Hematopoietic multipotent progenitor cell treated with erythropoietin and hydrocortisone succinate and interleukin-3 and kit ligand, for 8 days (in vitro differentiated cells): ENCODE measurements at regions not wholly inside any gene's neighbourhood (a gene's known extent, or its start where the extent isn't known, plus 50 kb on each side); places are given as distances from the start of the nearest gene placed in this dataset.
"Not testable (repeated sequence)": the region's sequence is repeated elsewhere in the genome, so short reads cannot be mapped to it uniquely, and the experiment has no call there.

Experiments
- DNase-seq: peaks from one replicate; pipeline ENCODE4 v3.0.0-alpha.2; 2015

DNA sequence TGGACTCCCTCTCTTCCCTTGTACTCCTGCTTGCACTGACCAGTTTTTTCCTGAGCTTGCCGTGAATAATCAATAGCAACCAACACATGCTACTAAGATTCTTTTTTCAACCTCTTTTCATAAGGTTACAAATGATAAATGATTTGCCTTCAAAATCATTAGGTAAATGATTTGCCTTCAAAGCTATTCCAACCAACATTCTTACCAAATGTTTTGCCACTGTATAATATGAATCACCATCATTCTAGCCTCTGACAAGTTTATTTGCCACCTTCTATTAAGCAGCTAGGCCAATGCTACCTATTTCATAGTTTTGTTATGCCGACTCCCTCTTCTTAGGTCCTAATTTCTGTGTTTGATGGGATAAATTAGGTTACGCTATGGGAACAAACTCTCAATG lies 385.1 kb downstream of the DTWD2 start:
- DNase-seq = no peak

DNA sequence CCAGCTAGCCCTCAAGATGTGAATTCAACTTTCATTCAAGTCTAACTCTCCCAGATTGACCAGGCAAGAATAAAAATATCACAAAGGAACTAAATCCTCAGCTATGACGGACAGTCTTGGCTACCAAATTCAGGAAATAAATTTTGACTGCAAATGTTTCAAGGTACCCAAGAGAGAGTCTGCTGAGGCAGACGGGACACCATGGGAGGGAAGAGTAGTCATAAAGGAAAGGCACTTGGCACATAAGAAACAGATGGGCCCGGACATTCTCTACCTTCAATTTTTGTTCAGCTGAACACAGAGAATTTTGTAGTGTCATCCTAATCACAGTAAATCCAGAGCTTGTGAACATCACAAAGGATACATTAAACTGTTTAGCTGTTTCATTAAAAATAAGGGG lies 390.0 kb downstream of the DTWD2 start:
- no peak for DNase-seq

DNA sequence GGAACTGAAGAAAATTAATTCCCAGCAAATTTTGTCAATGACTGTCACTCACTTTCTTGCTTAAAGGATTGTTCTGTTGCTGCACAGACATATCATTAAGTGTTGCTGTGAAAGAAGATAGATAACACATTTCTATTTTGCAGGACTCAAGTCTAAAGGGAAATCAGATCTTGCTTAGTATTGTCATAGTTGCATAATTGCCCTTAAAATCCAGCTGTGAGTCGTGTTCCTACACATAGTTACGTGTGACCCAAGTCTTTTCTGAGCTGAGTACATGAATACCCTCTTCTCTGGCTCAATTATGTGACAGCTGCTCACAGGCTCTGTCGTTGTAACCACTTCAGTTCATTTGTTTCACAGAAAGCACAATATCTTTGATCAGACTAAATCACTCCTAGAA lies 390.8 kb downstream of the DTWD2 start:
- no peak for DNase-seq

DNA sequence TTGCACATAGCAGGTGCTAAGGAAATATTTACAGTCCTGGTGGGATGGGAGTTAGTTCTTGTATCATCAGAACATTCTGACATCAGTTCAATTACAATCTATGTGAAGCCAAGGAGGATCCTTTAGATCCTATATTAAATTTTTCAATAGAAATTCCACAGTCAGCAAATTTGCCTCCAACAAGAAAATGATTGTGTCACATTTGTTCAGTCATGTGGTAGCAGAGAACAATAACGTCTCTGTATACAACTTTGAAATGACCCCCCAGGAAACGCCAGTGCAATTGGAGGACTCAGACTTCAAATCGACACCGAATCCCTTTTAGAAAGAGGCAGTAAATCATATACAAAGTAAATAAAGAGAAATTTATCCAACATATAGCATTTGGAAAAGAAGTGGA lies 392.1 kb downstream of the DTWD2 start:
- DNase-seq = no peak

DNA sequence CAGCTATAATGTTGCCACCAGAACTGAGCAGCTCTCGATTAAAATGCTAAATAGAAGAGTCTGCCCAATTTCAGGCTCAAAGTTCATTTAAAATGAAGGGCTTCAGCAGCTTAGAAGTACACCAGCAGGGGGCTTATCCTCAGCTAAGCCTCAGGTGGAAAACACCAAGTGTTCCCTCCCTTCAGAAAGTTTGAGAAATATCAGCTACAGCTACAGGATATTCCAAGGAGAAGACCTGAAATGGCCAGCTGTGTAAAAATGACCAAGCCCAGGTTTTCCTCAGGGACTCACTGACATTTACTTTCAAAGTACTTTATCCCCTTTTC lies 395.4 kb downstream of the DTWD2 start:
- no peak for DNase-seq

DNA sequence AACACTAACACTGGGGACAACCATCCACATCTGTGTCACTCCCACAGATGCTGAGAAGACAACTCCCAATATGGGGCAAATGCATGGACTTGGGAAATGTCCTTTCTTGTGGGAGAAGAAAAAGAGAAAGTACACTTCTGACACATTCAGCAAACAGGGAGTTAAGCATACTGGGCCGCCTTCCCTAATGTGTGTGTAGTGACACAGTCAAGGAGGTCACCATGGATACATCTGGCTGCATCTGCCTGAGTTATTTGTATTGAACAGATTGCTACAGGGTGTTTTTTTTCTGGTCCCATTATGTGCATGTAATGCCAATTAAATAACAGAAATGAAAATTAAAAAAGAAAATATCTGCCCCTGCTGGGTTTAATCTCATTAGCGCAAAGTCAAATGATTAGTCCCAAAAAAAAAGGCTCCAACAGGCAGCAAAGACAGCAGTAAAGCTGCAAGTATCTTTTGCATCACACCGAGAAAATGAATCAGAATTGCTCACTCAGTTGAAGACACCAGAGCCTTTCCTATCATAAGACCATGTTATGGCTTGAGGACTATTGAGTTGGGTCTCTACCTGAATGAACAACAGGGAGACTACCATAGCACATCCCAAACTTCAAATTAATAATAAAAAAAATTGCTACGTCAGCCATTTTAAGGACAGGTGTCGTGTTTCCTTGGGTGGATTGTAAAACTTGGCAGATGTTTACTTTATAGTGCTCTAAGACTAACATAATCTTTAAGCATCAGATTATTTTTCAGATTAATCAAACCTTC lies 395.9 kb downstream of the DTWD2 start:
- DNase-seq = no peak

DNA sequence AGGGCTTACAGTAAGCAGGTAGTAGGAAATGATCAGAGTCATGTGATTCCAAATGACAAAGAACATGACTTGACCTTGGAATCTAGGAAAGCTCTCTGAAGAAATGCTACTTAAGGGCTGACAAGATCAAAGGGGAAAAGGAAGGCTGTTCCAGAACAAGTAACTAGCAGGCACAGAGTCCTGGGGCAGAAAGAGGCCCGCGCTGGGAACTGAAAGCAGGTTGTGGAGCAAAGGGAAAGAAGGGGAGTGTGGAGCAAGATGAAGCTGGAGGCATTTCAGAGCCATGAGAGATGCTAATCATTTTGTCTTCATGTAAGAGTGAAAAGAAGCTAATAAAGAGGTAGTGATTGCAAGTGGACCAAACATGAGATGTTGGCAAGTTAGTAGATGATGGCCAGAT lies 397.5 kb downstream of the DTWD2 start:
- DNase-seq = no peak

DNA sequence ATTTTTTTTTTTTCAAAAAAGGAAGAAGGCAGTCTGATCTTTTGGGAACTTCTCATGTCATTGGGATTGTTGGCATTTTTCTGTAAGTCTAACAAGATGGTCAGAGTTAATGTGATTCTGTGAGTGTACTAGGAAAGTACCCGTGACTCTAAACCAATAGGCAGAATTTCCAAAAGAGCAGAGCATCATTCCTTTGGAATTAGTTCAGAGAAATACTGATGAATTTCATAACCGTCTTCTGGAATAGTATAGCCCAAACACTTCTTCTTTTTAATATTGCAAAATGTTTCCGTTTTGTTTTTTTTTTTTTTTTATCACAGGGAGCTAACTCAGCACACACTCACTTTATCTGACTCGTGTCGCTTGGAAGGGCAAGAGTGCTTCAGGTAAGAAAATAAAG lies 407.4 kb downstream of the DTWD2 start:
- DNase-seq = no peak

DNA sequence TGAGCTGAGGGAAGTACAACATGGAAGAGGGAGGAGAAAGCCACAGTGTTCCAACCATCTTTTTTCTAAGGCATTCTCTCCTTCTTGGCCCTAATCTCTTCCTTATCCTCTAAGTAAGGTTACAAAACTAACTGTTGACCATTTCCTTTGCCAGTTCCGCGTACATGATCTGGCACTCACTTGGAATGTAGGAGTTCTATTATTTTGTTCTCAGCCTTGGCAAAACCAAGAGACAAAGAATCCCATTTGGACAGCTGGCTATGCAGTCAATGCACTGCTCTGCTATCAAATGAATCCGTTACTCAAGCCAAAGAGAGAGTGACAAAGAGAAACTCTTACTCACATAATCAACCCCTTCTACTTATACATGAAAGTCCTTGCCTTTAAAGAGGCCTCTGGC lies 410.3 kb downstream of the DTWD2 start:
- no peak for DNase-seq

DNA sequence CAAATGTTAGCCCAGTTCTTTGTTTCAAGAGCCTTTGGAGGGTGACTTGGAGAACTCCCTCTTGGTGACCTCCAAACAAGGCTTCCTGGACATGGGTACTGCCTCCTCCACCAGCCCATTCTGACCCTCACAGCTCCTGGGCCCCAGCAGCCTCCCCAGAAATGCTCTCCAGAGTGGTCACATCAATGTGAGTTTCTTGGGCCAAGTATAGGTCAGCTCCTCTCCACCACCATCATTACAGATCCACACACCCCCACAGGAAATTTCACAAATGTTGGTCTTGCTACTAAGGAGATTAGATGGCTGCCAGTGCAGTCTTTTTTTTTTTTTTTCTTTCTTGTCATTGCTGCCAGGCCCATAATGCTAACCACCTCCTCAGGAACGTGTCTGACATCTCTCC lies 410.7 kb downstream of the DTWD2 start:
- DNase-seq = no peak

DNA sequence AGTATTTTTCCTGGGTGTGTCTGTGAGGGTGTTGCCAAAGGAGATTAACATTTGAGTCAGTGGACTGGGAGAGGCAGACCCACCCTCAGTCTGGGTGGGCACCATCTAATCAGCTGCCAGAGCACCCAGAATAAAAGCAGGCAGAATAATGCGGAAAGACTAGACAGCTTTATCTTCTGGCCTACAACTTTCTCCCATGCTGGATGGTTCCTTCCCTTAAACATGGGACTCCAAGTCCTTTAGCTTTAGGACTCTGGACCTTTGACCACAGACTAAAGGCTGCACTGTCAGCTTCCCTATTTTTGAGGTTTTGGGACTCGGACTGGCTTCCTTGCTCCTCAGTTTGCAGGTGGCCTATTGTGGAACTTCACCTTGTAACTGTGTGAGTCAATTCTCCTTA lies 418.1 kb downstream of the DTWD2 start:
- DNase-seq = not testable (repeated sequence)

DNA sequence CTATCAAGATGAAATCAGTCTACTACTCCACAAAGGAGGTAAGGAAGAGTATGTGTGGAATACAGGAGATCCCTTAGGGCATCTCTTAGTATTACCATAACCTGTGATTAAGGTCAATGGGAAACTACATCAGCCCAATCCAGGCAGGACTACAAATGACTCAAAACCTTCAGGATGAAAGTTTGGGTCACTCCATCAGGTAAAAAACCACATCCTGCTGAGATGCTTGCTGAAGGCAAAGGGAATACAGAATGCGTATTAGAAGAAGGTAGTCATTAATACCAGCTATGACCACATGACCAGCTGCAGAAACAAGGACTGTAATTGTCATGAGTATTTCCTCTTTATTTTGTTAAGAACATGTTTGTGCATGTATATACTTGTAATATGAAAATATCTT lies 418.8 kb downstream of the DTWD2 start:
- DNase-seq = not testable (repeated sequence)

DNA sequence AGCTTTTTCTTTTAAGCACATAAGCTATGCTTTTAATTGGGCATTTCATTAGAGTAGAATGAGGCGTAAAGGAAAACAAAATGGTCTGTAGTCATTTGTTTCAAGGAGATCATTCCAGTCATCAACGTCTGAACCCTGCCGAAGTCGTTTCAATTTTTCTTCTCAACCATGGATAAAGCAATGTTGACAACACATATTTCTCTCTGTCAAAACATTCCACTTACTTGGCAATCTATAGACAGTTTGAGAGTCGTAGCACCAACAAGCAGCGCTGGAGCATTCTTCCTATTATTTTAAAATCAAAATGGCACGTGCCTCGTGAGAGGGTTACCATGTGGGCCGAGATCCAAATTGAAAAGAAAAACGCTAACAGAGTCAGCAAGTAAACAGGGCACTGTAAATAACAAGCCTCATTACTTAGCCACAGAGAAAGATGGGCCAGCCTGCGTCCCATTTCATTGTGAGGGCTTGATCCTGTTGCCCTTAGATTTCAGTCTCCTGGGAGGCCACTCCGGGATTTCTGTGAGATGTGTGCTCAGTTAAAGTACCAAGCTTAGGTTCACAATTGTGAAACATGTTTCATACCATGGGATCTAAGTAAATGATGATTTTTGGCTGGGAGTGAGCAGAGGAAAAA lies 422.9 kb downstream of the DTWD2 start:
- no peak for DNase-seq

DNA sequence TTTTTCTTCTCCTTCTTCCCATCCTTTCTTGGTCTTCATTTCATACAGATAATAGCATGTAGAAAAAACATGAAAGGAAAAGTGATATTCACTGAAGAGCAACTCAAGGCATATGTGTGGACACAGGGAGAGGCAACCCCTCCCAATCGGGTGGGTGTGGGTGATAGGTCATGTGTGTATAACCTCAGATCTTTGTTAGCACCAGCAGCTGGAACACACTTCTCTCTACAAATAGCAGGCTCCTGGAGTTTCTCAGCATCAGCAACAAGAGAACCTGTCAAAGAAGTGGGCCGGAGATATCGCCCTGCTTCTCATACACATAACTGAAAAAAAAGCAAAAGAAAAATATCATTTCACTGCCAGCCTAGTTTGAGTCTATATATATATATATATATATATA lies 426.4 kb downstream of the DTWD2 start:
- no peak for DNase-seq

DNA sequence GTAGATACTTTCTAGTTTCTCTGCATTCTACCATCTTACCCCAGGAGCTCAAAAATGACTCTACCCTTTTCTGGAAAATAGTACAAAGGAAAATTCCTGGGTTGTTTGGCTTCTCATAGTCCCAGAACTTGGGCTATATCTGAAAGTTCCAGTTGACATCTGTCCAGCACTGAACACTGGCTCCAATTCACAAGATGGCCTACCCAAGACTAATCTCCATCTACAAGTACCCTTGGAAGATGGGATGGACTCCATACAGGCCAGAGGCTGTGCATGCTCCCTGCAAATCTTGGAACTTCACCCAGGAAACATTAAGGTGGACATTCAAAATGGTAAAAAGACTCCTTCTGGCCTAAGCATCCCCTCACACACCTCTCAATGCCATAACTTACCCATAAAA lies 427.1 kb downstream of the DTWD2 start:
- DNase-seq = no peak

DNA sequence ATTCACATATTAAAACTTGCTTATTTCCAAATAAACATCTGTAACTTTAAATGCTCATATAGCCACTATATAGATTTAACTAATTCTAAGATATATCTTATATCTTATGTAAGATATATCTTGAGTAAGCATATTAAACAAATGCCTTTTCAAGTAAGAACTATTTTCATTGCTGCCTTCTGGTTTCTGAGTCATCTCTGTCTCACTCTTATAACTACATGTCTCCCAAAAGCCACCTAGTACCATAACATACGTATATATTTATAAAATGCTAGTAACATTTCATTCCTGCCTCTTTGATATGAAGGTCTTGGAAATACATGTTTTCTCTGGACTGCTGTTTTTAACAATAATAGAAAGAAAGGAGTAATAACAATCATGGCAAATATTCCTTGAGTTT lies 429.5 kb downstream of the DTWD2 start:
- DNase-seq = no peak

DNA sequence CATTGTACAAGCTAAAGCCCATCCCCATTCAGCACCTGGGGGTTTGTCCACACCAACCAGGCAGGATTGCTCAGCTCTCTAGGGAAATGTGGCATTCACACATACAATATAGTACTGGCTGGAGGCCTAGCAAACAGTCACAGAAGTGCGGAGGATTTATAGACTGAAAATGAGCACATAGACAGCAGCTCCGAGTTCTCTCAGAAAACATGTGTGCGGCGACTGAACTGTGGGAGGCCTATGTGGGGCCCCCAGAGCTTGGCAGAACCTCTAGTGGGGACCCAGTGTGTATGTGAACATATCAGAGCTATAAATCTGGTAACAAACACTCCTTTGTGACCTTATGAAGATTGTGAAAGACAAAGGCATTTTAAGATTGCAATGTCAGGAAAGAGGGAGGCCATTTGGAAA lies 431.1 kb downstream of the DTWD2 start:
- no peak for DNase-seq

DNA sequence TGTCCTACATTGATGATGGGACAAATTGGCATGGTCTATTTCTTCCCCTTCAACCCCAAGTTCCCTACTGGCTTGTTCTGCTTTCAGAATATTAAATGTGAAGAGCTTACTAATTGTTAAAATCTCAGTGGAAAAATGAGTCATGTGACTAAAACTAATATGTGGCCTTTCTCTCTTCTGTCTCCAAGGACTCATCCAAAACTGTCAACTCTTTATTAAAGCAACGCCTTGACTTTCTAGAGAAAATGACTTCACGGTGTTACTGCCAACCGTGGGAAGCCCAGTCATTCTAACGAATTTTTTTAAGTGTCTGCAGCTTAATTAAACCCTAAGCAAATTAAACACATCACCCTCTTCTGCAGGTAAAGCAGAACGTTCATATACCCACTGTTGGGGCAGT lies 431.6 kb downstream of the DTWD2 start:
- no peak for DNase-seq

DNA sequence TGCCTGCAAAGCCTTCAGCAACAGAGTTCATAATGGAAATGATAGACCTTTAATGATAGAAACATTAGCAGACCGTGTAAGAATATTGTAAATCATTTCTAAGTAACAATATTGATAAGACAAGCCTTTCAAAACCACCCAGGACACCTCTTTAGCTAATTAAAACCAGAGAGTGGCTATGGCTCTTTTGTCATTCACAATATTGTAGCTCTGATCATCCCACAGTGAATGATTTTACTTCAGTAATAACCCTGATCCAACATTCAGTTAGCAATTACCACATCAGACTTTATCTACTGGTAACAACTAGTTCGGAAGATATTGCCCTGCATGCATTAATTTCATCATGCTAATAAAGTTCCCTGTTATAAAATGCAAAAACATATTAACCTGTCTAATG lies 432.6 kb downstream of the DTWD2 start:
- DNase-seq = no peak

DNA sequence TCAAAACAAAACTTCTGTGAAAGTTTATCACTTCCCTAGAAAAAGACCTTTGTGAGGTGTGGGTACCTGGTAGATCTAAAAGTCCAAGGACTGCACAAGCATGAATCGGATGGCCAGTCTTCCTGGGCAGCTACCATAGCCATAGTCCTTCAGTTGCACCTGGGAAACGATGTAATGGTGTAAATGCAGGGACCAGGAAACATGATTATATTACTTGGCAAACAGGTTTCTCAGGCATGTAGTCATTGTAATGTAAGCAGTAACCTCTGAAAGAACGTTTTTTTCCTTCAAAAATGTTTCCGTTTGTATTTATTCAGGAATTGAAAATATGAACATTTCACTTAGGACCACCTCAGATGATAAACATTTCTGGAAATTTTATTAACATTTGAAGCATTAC lies 433.4 kb downstream of the DTWD2 start:
- DNase-seq = no peak

DNA sequence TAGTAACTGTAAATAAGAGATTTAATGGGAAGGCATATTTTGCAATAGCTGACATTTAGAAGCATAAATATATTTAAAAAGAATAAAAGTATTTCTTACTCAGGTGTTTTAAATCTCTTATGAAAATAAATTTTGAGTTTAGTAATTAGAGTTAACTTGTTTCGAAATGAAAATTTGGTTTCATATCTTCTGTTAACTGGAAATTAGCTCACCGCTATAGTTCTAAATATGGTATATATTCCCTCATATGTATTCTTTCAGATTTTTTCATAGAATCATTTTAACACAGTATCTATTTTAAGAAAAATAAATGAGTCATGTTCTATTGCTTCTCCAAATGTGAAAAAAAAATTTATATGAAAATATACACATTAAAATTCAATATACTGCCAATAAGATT lies 434.1 kb downstream of the DTWD2 start:
- no peak for DNase-seq

DNA sequence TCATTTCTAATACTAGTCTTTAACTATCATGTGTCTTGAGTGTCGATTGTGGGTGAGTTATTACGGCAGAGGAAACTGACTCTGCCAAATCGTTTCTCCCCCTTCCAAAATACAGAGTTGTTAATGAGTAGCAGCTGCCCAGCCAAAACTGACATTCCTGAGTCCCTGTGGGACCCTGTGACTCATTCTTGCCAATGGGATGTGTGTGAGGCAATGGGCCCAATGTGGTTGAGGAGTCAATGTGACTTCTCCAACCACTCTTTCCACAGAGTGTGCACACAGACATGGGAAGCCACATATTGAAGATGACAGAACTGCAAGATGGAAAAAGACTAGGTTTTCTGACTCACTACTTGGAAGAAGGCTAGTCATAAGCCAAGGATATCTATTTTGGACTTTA lies 434.7 kb downstream of the DTWD2 start:
- DNase-seq = no peak

DNA sequence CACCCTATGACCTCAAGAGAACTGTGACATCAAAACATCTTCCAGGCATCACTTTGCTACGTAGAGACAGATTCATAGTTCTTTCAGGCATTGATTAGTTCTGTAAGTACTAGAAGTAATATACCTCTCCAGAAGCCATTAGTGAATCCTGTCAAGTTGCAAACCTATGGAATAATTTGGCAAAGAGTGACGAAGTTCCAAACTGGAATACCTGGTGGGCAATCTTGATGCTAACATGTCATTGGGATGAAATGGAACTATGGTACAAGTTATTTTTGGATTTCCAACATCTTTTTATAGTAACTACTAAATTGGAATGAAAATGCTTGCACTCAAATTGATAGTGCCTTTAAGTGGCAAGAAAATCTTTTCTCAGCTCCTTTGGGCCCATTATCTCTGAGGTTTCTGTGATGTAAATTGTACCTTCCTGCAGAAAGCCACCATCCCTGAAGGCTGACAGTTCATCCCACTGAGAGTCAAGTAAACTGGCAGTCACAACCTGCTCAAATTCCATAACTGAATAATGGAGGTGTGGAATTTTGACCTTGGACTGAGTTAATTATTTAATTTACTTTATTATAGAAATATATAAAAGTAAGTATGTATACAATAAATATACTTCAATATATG lies 435.5 kb downstream of the DTWD2 start:
- DNase-seq = no peak

DNA sequence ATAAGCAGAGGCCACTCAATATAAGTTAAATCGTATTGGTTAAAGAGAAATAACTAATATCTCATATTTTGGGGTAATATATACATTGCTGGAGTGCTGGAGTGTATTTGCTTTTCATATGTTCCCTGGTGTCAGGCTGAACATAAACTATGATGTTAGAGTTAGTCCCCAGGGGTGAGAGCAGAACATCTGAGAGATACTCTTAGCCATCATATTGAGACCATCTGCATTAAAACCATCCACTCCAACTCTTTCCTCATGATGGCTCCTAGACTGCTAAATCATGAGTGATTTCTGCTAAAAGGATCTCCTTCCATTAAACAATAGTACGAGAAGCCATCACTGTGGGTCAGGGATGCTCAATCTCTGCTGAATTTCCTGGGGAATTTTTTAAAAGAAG lies 436.2 kb downstream of the DTWD2 start:
- no peak for DNase-seq

DNA sequence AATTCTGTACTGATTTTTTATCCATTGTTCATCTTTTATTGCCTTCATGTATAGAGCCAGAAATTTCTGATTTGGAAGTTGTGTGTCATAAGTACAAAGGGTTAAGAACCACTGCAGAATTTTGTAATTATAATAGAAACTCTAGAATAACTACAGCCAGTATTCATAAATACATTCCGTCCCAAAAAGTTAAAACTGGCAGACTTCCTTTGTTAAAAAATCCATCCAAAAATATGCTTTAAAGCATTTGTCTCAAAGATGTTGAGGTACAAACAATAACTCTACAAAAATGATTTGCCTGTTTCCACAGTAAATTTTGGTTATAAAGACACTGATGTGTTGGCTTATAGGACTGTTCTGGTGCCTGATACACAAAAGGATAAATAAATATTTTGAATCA lies 436.6 kb downstream of the DTWD2 start:
- no peak for DNase-seq
